ENCODE measurements at regions not wholly inside any gene's neighbourhood (a gene's known extent, or its start where the extent isn't known, plus 50 kb on each side); places are given as distances from the start of the nearest gene placed in this dataset.

GRCh38 chr3:144364737-144365136 lies 393.1 kb downstream of the DIPK2A start:
- H3K27ac ChIP-seq (ENCODE audit: low read depth in 1 of 2, low read length in 2 of 2): no peak overlapping the region
- intact Hi-C loops (cut with DNase I, micrococcal nuclease): no loop called here
- no peaks in the 10 kb centered on the region for H3K4me1 Mint-ChIP-seq (ENCODE audit: low read depth)
- H3K27me3 Mint-ChIP-seq: no peaks in the 10 kb centered on the region
- H3K36me3 ChIP-seq (ENCODE audit: insufficient read depth, low read length): no peaks in the 10 kb centered on the region
- H3K4me1 ChIP-seq (ENCODE audit: insufficient read depth, low read length): no peaks in the 10 kb centered on the region
- ChIA-PET CTCF (no interaction called here), POLR2A (no interaction called here)
- no peak for TF ChIP-seq CTCF (IDR thresholded peaks at IDR 0.05)
- H3K9me3 Mint-ChIP-seq: peaks cover 17% of the 10 kb centered on the region
- no peak overlapping the region for H3K27ac Mint-ChIP-seq
- peaks cover 9 to 10% of the 10 kb centered on the region in 2 experiments for H3K9me3 ChIP-seq (ENCODE audit: control insufficient read depth in 1 of 2, insufficient read depth in 1 of 2, low read length in 2 of 2)
- ATAC-seq (ENCODE audit: poor library complexity): no peak
- no peak overlapping the region for H3K4me3 Mint-ChIP-seq
- no peaks in the 10 kb centered on the region for H3K27me3 ChIP-seq (ENCODE audit: control insufficient read depth in 1 of 2, insufficient read depth in 2 of 2, low read length in 2 of 2)
- DNase-seq: no peak
- no peak overlapping the region for H3K4me3 ChIP-seq (ENCODE audit: low read length)
- no peaks in the 10 kb centered on the region for H3K36me3 Mint-ChIP-seq (ENCODE audit: low read depth)

DNA sequence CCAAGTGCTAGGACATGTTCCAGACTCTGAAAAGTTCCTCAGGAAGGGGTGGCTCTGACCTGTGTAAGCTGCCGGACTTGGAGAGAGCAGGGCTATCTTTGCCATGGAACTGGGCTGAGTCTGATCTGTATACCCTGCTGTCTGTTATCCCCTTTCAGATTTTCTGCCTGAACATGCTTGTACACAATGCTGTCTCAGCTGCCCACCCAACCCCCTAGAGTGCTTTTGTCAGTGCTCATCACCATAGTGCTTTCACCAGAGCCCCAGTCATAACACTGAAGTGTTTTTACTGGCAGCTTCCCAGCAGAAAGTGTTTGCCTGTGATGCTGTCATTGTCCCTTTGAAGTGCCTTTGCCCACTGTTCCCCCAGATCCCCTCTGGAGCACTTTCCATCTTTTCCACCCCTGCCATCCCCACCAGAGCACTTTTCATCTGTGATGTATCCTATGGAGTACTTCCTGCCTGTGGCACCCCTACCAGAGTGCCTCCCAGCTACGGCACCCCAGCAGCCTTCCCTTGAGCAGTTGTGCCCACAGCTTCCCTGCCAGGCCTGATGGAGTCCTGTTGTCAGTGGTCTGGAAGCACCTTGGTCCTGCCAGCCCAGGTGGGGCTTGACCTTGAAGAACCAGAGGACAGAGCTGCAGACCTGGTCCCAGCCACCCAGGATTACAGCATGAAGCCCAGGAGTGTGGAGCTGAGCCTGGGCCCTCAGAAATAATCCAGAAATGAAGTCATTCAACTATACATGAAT lies 397.7 kb downstream of the DIPK2A start:
- intact Hi-C loops (cut with DNase I, micrococcal nuclease): no loop called here
- H3K36me3 ChIP-seq (ENCODE audit: insufficient read depth, low read length): no peaks in the 10 kb centered on the region
- POLR2A ChIA-PET: no interaction called here
- no peaks in the 10 kb centered on the region for H3K27me3 ChIP-seq (ENCODE audit: control insufficient read depth in 1 of 2, insufficient read depth in 2 of 2, low read length in 2 of 2)
- no peak overlapping the region for H3K27ac ChIP-seq (ENCODE audit: low read depth in 1 of 2, low read length in 2 of 2)
- Mint-ChIP-seq H3K27me3 (no peaks in the 10 kb centered on the region), H3K27ac (no peak overlapping the region), H3K9me3 (peaks cover 22% of the 10 kb centered on the region), H3K36me3 (ENCODE audit: low read depth) (no peaks in the 10 kb centered on the region), H3K4me1 (ENCODE audit: low read depth) (no peaks in the 10 kb centered on the region), H3K4me3 (no peak overlapping the region)
- H3K4me3 ChIP-seq (ENCODE audit: low read length): no peak overlapping the region
- ATAC-seq (ENCODE audit: poor library complexity) (no peak), DNase-seq (no peak)
- CTCF ChIA-PET: no interaction called here
- peaks cover 9 to 10% of the 10 kb centered on the region in 2 experiments for H3K9me3 ChIP-seq (ENCODE audit: control insufficient read depth in 1 of 2, insufficient read depth in 1 of 2, low read length in 2 of 2)
- no peak for TF ChIP-seq CTCF (IDR thresholded peaks at IDR 0.05)
- H3K4me1 ChIP-seq (ENCODE audit: insufficient read depth, low read length): no peaks in the 10 kb centered on the region

DNA sequence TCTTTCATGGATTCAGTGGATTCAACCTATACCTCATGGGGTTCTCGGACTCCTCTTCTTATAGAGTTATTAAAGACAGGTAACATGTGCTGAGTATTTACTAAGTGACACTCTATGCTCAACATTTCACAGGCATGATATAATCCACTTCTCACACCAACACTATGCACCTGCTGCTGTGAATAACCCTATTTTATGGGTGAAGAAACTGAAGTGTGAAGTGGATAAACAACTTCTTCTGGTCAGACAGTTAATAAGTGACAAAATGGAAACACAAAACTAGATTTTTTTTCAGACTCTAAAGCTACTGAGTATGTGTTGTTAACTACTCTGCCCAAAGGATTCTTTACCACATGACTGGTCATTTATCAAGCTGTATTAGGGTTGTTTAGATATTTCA lies 403.5 kb downstream of the DIPK2A start:
- H3K9me3 ChIP-seq (ENCODE audit: control insufficient read depth in 1 of 2, insufficient read depth in 1 of 2, low read length in 2 of 2): peaks cover 0 to 5% of the 10 kb centered on the region in 2 experiments
- CTCF ChIA-PET: no interaction called here
- H3K27me3 Mint-ChIP-seq: no peaks in the 10 kb centered on the region
- no peaks in the 10 kb centered on the region for H3K36me3 ChIP-seq (ENCODE audit: insufficient read depth, low read length)
- no peak for TF ChIP-seq CTCF (IDR thresholded peaks at IDR 0.05)
- no peaks in the 10 kb centered on the region for H3K27me3 ChIP-seq (ENCODE audit: control insufficient read depth in 1 of 2, insufficient read depth in 2 of 2, low read length in 2 of 2)
- no peaks in the 10 kb centered on the region for H3K4me1 ChIP-seq (ENCODE audit: insufficient read depth, low read length)
- H3K27ac Mint-ChIP-seq: no peak overlapping the region
- DNase-seq (no peak), ATAC-seq (ENCODE audit: poor library complexity) (no peak)
- intact Hi-C loops (cut with DNase I, micrococcal nuclease): no loop called here
- no peaks in the 10 kb centered on the region for H3K36me3 Mint-ChIP-seq (ENCODE audit: low read depth)
- no peak overlapping the region for H3K27ac ChIP-seq (ENCODE audit: low read depth in 1 of 2, low read length in 2 of 2)
- H3K4me3 Mint-ChIP-seq: no peak overlapping the region
- no peaks in the 10 kb centered on the region for H3K4me1 Mint-ChIP-seq (ENCODE audit: low read depth)
- POLR2A ChIA-PET: no interaction called here
- H3K4me3 ChIP-seq (ENCODE audit: low read length): no peak overlapping the region
- peaks cover 16% of the 10 kb centered on the region for H3K9me3 Mint-ChIP-seq
